ENCODE measurements at regions not wholly inside any gene's neighbourhood (a gene's known extent, or its start where the extent isn't known, plus 50 kb on each side); places are given as distances from the start of the nearest gene placed in this dataset.

DNA sequence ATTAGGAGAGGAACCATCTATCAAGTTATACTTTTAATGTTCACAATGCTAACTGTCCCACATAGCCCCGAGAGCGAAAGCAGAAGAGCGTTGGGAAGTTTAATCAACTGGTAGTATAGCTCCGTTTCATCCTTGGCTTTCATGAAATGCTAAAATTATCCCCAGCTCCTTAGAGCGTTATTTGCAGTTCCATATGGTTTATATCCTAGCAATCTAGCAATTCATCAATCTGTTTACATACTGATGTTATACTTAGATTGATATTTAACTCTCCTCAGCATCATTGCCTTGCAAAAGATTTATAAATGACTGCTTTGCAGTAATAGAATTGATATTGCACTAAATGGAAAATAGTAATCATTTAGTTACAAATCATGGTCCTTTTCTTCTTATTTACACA, 419.8 kb downstream of the COG6 start:
- TF ChIP-seq, protein P1, sequence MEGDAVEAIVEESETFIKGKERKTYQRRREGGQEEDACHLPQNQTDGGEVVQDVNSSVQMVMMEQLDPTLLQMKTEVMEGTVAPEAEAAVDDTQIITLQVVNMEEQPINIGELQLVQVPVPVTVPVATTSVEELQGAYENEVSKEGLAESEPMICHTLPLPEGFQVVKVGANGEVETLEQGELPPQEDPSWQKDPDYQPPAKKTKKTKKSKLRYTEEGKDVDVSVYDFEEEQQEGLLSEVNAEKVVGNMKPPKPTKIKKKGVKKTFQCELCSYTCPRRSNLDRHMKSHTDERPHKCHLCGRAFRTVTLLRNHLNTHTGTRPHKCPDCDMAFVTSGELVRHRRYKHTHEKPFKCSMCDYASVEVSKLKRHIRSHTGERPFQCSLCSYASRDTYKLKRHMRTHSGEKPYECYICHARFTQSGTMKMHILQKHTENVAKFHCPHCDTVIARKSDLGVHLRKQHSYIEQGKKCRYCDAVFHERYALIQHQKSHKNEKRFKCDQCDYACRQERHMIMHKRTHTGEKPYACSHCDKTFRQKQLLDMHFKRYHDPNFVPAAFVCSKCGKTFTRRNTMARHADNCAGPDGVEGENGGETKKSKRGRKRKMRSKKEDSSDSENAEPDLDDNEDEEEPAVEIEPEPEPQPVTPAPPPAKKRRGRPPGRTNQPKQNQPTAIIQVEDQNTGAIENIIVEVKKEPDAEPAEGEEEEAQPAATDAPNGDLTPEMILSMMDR (IDR thresholded peaks at IDR 0.05), result no peak
- TF ChIP-seq, protein P2, sequence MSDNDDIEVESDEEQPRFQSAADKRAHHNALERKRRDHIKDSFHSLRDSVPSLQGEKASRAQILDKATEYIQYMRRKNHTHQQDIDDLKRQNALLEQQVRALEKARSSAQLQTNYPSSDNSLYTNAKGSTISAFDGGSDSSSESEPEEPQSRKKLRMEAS (CRISPR knock-in tag; IDR thresholded peaks at IDR 0.05), result no peak
- TF ChIP-seq FOXJ3 (CRISPR knock-in tag; IDR thresholded peaks at IDR 0.05; ENCODE audit: borderline replicate concordance), result no peak
- TF ChIP-seq ZNF416 (CRISPR knock-in tag; IDR thresholded peaks at IDR 0.05), result no peak
- TF ChIP-seq, protein P3, sequence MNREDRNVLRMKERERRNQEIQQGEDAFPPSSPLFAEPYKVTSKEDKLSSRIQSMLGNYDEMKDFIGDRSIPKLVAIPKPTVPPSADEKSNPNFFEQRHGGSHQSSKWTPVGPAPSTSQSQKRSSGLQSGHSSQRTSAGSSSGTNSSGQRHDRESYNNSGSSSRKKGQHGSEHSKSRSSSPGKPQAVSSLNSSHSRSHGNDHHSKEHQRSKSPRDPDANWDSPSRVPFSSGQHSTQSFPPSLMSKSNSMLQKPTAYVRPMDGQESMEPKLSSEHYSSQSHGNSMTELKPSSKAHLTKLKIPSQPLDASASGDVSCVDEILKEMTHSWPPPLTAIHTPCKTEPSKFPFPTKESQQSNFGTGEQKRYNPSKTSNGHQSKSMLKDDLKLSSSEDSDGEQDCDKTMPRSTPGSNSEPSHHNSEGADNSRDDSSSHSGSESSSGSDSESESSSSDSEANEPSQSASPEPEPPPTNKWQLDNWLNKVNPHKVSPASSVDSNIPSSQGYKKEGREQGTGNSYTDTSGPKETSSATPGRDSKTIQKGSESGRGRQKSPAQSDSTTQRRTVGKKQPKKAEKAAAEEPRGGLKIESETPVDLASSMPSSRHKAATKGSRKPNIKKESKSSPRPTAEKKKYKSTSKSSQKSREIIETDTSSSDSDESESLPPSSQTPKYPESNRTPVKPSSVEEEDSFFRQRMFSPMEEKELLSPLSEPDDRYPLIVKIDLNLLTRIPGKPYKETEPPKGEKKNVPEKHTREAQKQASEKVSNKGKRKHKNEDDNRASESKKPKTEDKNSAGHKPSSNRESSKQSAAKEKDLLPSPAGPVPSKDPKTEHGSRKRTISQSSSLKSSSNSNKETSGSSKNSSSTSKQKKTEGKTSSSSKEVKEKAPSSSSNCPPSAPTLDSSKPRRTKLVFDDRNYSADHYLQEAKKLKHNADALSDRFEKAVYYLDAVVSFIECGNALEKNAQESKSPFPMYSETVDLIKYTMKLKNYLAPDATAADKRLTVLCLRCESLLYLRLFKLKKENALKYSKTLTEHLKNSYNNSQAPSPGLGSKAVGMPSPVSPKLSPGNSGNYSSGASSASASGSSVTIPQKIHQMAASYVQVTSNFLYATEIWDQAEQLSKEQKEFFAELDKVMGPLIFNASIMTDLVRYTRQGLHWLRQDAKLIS (CRISPR knock-in tag; IDR thresholded peaks at IDR 0.05; ENCODE audit: borderline replicate concordance), result no peak
- TF ChIP-seq, protein P4, sequence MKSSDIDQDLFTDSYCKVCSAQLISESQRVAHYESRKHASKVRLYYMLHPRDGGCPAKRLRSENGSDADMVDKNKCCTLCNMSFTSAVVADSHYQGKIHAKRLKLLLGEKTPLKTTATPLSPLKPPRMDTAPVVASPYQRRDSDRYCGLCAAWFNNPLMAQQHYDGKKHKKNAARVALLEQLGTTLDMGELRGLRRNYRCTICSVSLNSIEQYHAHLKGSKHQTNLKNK (CRISPR knock-in tag; IDR thresholded peaks at IDR 0.05), result no peak
- TF ChIP-seq, protein P5, sequence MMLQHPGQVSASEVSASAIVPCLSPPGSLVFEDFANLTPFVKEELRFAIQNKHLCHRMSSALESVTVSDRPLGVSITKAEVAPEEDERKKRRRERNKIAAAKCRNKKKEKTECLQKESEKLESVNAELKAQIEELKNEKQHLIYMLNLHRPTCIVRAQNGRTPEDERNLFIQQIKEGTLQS (CRISPR knock-in tag; conservative IDR thresholded peaks at IDR 0.05), result no peak
- TF ChIP-seq, protein P6, sequence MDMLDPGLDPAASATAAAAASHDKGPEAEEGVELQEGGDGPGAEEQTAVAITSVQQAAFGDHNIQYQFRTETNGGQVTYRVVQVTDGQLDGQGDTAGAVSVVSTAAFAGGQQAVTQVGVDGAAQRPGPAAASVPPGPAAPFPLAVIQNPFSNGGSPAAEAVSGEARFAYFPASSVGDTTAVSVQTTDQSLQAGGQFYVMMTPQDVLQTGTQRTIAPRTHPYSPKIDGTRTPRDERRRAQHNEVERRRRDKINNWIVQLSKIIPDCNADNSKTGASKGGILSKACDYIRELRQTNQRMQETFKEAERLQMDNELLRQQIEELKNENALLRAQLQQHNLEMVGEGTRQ (CRISPR knock-in tag; IDR thresholded peaks at IDR 0.05), result no peak
- no peak for TF ChIP-seq ZBTB21 (CRISPR knock-in tag; IDR thresholded peaks at IDR 0.05; ENCODE audit: borderline replicate concordance)
- TF ChIP-seq, protein P7, sequence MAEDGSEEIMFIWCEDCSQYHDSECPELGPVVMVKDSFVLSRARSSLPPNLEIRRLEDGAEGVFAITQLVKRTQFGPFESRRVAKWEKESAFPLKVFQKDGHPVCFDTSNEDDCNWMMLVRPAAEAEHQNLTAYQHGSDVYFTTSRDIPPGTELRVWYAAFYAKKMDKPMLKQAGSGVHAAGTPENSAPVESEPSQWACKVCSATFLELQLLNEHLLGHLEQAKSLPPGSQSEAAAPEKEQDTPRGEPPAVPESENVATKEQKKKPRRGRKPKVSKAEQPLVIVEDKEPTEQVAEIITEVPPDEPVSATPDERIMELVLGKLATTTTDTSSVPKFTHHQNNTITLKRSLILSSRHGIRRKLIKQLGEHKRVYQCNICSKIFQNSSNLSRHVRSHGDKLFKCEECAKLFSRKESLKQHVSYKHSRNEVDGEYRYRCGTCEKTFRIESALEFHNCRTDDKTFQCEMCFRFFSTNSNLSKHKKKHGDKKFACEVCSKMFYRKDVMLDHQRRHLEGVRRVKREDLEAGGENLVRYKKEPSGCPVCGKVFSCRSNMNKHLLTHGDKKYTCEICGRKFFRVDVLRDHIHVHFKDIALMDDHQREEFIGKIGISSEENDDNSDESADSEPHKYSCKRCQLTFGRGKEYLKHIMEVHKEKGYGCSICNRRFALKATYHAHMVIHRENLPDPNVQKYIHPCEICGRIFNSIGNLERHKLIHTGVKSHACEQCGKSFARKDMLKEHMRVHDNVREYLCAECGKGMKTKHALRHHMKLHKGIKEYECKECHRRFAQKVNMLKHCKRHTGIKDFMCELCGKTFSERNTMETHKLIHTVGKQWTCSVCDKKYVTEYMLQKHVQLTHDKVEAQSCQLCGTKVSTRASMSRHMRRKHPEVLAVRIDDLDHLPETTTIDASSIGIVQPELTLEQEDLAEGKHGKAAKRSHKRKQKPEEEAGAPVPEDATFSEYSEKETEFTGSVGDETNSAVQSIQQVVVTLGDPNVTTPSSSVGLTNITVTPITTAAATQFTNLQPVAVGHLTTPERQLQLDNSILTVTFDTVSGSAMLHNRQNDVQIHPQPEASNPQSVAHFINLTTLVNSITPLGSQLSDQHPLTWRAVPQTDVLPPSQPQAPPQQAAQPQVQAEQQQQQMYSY (CRISPR knock-in tag; IDR thresholded peaks at IDR 0.05), result no peak
- no peak for TF ChIP-seq FOXP1 (CRISPR knock-in tag; IDR thresholded peaks at IDR 0.05; ENCODE audit: borderline replicate concordance)
